ENCODE measurements at regions not wholly inside any gene's neighbourhood (a gene's known extent, or its start where the extent isn't known, plus 50 kb on each side); places are given as distances from the start of the nearest gene placed in this dataset.

GRCh38 chr6:21740376-21741124, 147.0 kb downstream of the SOX4 start:
- peaks cover 4% of the 10 kb centered on the region for H3K4me1 ChIP-seq (ENCODE audit: control insufficient read depth, insufficient read depth, low read length)
- DNase-seq: peak; percentile 41
- no peaks in the 10 kb centered on the region for H3K9me3 ChIP-seq (replicated peaks; ENCODE audit: control insufficient read depth, low read depth, low read length)
- no CpG with 5 or more reads among the region's 4 CpGs for WGBS (ENCODE audit: insufficient coverage)
- no peaks in the 10 kb centered on the region for H3K36me3 ChIP-seq (ENCODE audit: control insufficient read depth, insufficient read depth, low read length)
- H3K27ac ChIP-seq (ENCODE audit: low read length): no peak overlapping the region
- no peaks in the 10 kb centered on the region for H3K27me3 ChIP-seq (ENCODE audit: control insufficient read depth, insufficient read depth, low read length)
- no peak overlapping the region for H3K4me3 ChIP-seq (ENCODE audit: low read length)

GRCh38 chr6:21741221-21742109, 147.9 kb downstream of the SOX4 start:
- H3K27me3 ChIP-seq (ENCODE audit: control insufficient read depth, insufficient read depth, low read length): no peaks in the 10 kb centered on the region
- no peaks in the 10 kb centered on the region for H3K36me3 ChIP-seq (ENCODE audit: control insufficient read depth, insufficient read depth, low read length)
- H3K27ac ChIP-seq (ENCODE audit: low read length): peak overlapping the region; percentile 48
- no peaks in the 10 kb centered on the region for H3K9me3 ChIP-seq (replicated peaks; ENCODE audit: control insufficient read depth, low read depth, low read length)
- peaks cover 4% of the 10 kb centered on the region for H3K4me1 ChIP-seq (ENCODE audit: control insufficient read depth, insufficient read depth, low read length)
- H3K4me3 ChIP-seq (ENCODE audit: low read length): no peak overlapping the region
- no CpG with 5 or more reads among the region's 6 CpGs for WGBS (ENCODE audit: insufficient coverage)
- DNase-seq: peak; percentile 39

GRCh38 chr6:21742238-21742660, 148.7 kb downstream of the SOX4 start:
- no peak overlapping the region for H3K4me3 ChIP-seq (ENCODE audit: low read length)
- peak overlapping the region; percentile 0 for H3K27ac ChIP-seq (ENCODE audit: low read length)
- H3K27me3 ChIP-seq (ENCODE audit: control insufficient read depth, insufficient read depth, low read length): no peaks in the 10 kb centered on the region
- peak; percentile 52 for DNase-seq
- H3K4me1 ChIP-seq (ENCODE audit: control insufficient read depth, insufficient read depth, low read length): peaks cover 4% of the 10 kb centered on the region
- no peaks in the 10 kb centered on the region for H3K36me3 ChIP-seq (ENCODE audit: control insufficient read depth, insufficient read depth, low read length)
- H3K9me3 ChIP-seq (replicated peaks; ENCODE audit: control insufficient read depth, low read depth, low read length): no peaks in the 10 kb centered on the region
- 42% methylated on average over 1 of the region's 6 CpGs for WGBS (ENCODE audit: insufficient coverage)

GRCh38 chr6:21744331-21744730, 150.8 kb downstream of the SOX4 start:
- no peaks in the 10 kb centered on the region for H3K36me3 ChIP-seq (ENCODE audit: control insufficient read depth, insufficient read depth, low read length)
- H3K27me3 ChIP-seq (ENCODE audit: control insufficient read depth, insufficient read depth, low read length): no peaks in the 10 kb centered on the region
- peaks cover 4% of the 10 kb centered on the region for H3K4me1 ChIP-seq (ENCODE audit: control insufficient read depth, insufficient read depth, low read length)
- 100% methylated on average over 1 of the region's 1 CpG for WGBS (ENCODE audit: insufficient coverage)
- H3K4me3 ChIP-seq (ENCODE audit: low read length): no peak overlapping the region
- H3K27ac ChIP-seq (ENCODE audit: low read length): no peak overlapping the region
- DNase-seq: no peak
- no peaks in the 10 kb centered on the region for H3K9me3 ChIP-seq (replicated peaks; ENCODE audit: control insufficient read depth, low read depth, low read length)

- H3K9me3 ChIP-seq (replicated peaks; ENCODE audit: control insufficient read depth, low read depth, low read length): no peaks in the 10 kb centered on the region
- H3K4me1 ChIP-seq (ENCODE audit: control insufficient read depth, insufficient read depth, low read length): peaks cover 2% of the 10 kb centered on the region
- H3K36me3 ChIP-seq (ENCODE audit: control insufficient read depth, insufficient read depth, low read length): no peaks in the 10 kb centered on the region
- no peak overlapping the region for H3K27ac ChIP-seq (ENCODE audit: low read length)
- no peak overlapping the region for H3K4me3 ChIP-seq (ENCODE audit: low read length)
- no peak for DNase-seq
- WGBS (ENCODE audit: insufficient coverage): 87% methylated on average over 7 of the region's 11 CpGs
- no peaks in the 10 kb centered on the region for H3K27me3 ChIP-seq (ENCODE audit: control insufficient read depth, insufficient read depth, low read length)
These were observed 152.2 kb downstream of the SOX4 start for GRCh38 chr6:21745543-21746337.

GRCh38 chr6:21747441-21747840, 153.9 kb downstream of the SOX4 start:
- no CpG with 5 or more reads among the region's 4 CpGs for WGBS (ENCODE audit: insufficient coverage)
- Histone ChIP-seq H3K27me3 (ENCODE audit: control insufficient read depth, insufficient read depth, low read length) (no peaks in the 10 kb centered on the region), H3K27ac (ENCODE audit: low read length) (no peak overlapping the region)

GRCh38 chr6:21748343-21749056, 154.9 kb downstream of the SOX4 start:
- Histone ChIP-seq H3K27ac (ENCODE audit: low read length) (no peak overlapping the region), H3K4me3 (ENCODE audit: low read length) (no peak overlapping the region), H3K4me1 (ENCODE audit: control insufficient read depth, insufficient read depth, low read length) (no peaks in the 10 kb centered on the region), H3K36me3 (ENCODE audit: control insufficient read depth, insufficient read depth, low read length) (no peaks in the 10 kb centered on the region), H3K9me3 (replicated peaks; ENCODE audit: control insufficient read depth, low read depth, low read length) (no peaks in the 10 kb centered on the region), H3K27me3 (ENCODE audit: control insufficient read depth, insufficient read depth, low read length) (no peaks in the 10 kb centered on the region)
- WGBS (ENCODE audit: insufficient coverage): no CpG with 5 or more reads among the region's 3 CpGs
- no peak for DNase-seq

More at GRCh38 chr6:21747441-21747840, 153.9 kb downstream of the SOX4 start:
- Histone ChIP-seq H3K36me3 (ENCODE audit: control insufficient read depth, insufficient read depth, low read length) (no peaks in the 10 kb centered on the region), H3K4me1 (ENCODE audit: control insufficient read depth, insufficient read depth, low read length) (no peaks in the 10 kb centered on the region), H3K4me3 (ENCODE audit: low read length) (no peak overlapping the region), H3K9me3 (replicated peaks; ENCODE audit: control insufficient read depth, low read depth, low read length) (no peaks in the 10 kb centered on the region)
- no peak for DNase-seq

GRCh38 chr6:21749754-21750153, 156.2 kb downstream of the SOX4 start:
- H3K4me1 ChIP-seq (ENCODE audit: control insufficient read depth, insufficient read depth, low read length): no peaks in the 10 kb centered on the region
- no peak for DNase-seq
- H3K9me3 ChIP-seq (replicated peaks; ENCODE audit: control insufficient read depth, low read depth, low read length): no peaks in the 10 kb centered on the region
- no peaks in the 10 kb centered on the region for H3K27me3 ChIP-seq (ENCODE audit: control insufficient read depth, insufficient read depth, low read length)
- H3K4me3 ChIP-seq (ENCODE audit: low read length): no peak overlapping the region
- no CpG with 5 or more reads among the region's 2 CpGs for WGBS (ENCODE audit: insufficient coverage)
- no peak overlapping the region for H3K27ac ChIP-seq (ENCODE audit: low read length)
- H3K36me3 ChIP-seq (ENCODE audit: control insufficient read depth, insufficient read depth, low read length): no peaks in the 10 kb centered on the region

GRCh38 chr6:21750575-21750974, 157.0 kb downstream of the SOX4 start:
- Histone ChIP-seq H3K36me3 (ENCODE audit: control insufficient read depth, insufficient read depth, low read length) (no peaks in the 10 kb centered on the region), H3K9me3 (replicated peaks; ENCODE audit: control insufficient read depth, low read depth, low read length) (no peaks in the 10 kb centered on the region), H3K4me1 (ENCODE audit: control insufficient read depth, insufficient read depth, low read length) (no peaks in the 10 kb centered on the region), H3K4me3 (ENCODE audit: low read length) (no peak overlapping the region), H3K27ac (ENCODE audit: low read length) (no peak overlapping the region), H3K27me3 (ENCODE audit: control insufficient read depth, insufficient read depth, low read length) (no peaks in the 10 kb centered on the region)
- no CpG with 5 or more reads among the region's 1 CpG for WGBS (ENCODE audit: insufficient coverage)
- DNase-seq: no peak
